Endothelial cell of umbilical vein (primary cell): ENCODE measurements at regions not wholly inside any gene's neighbourhood (a gene's known extent, or its start where the extent isn't known, plus 50 kb on each side); places are given as distances from the start of the nearest gene placed in this dataset.
"Not testable (repeated sequence)": the region's sequence is repeated elsewhere in the genome, so short reads cannot be mapped to it uniquely, and the experiment has no call there.

Source experiments
- BruUV-seq: library from RNA; stranded (reverse); fragments of 400-500 nt; replicated peaks from 2 replicates; lab custom pipeline; 2021; lab: Mats Ljungman, UMichigan
- CTCF ChIA-PET: fragments of 300-600, 350-600 bp; sonication (Branson Sonifier 250); formaldehyde crosslinking; loops from one replicate; lab custom pipeline; 2021; ENCODE audit warnings: antibody characterized with exemption, inconsistent platforms; lab: Charles Lee
- POLR2A ChIA-PET: fragments of 300-600, 350-600 bp; sonication (Branson Sonifier 250); formaldehyde crosslinking; loops from one replicate; lab custom pipeline; 2021; ENCODE audit warnings: antibody characterized with exemption, inconsistent platforms; lab: Charles Lee
- DNase-seq: peaks from one replicate; pipeline ENCODE4 v3.0.0-alpha.2; 2011; ENCODE audit warnings: low read depth, low spot score
- FAIRE-seq: peaks from 2 replicates; lab custom pipeline; 2011; peaks lifted over from hg19 to GRCh38; lab: Jason Lieb, UNC
- H2AFZ ChIP-seq: 2 replicates; pipeline ENCODE4 v1.6.0; 2012; ENCODE audit warnings: low read depth, low read length, control low read depth, inconsistent platforms
- H3K27ac ChIP-seq: 2 replicates; pipeline ENCODE4 v1.5.1; 2011; ENCODE audit warnings: low read depth, mild to moderate bottlenecking, control low read depth, low read length, moderate library complexity; ENCODE audit not compliant: insufficient read depth
- H3K27me3 ChIP-seq, 2 experiments: 2 replicates each; pipeline versions ENCODE4 v1.6.0 to v1.6.1; 2011; ENCODE audit warnings: low read length in 2 of 2, mixed read lengths in 1 of 2; ENCODE audit not compliant: control insufficient read depth in 2 of 2, insufficient read depth in 2 of 2
- H3K36me3 ChIP-seq, 2 experiments: 2 replicates in 1 of 2; 3 replicates in 1 of 2; pipeline ENCODE4 v1.5.1; 2011; ENCODE audit warnings: low read length in 2 of 2, mild to moderate bottlenecking in 1 of 2, moderate library complexity in 1 of 2; ENCODE audit not compliant: control insufficient read depth in 2 of 2, insufficient read depth in 2 of 2; ENCODE audit errors: extremely low read depth in 1 of 2
- H3K4me1 ChIP-seq: 3 replicates; pipeline ENCODE4 v1.5.1; 2011; ENCODE audit warnings: mild to moderate bottlenecking, low read length; ENCODE audit not compliant: control insufficient read depth, insufficient read depth; ENCODE audit errors: extremely low read depth
- H3K4me2 ChIP-seq: 2 replicates; pipeline ENCODE4 v1.6.1; 2011; ENCODE audit warnings: low read length, control low read depth, mixed read lengths; ENCODE audit not compliant: insufficient read depth
- H3K4me3 ChIP-seq, 3 experiments: fragments of 200-600 bp in 1 of 3; sonication (generic), shearing (Covaris generic) in 1 of 3; replicated peaks in 1 of 3; 2 replicates each; pipeline ENCODE4 v1.5.1; 2011 to 2016; ENCODE audit warnings: control low read depth in 3 of 3, low read length in 3 of 3, mild to moderate bottlenecking in 2 of 3, inconsistent platforms in 1 of 3, low read depth in 1 of 3, moderate library complexity in 1 of 3; ENCODE audit not compliant: insufficient read depth in 1 of 3
- H3K79me2 ChIP-seq: 2 replicates; pipeline ENCODE4 v1.6.0; 2012; ENCODE audit warnings: low read length, inconsistent platforms; ENCODE audit not compliant: control insufficient read depth, insufficient read depth
- H3K9ac ChIP-seq: replicated peaks from 2 replicates; pipeline ENCODE3; 2011; ENCODE audit warnings: low read length, control low read depth; ENCODE audit not compliant: insufficient read depth; ENCODE audit errors: extremely low read depth
- H3K9me1 ChIP-seq: replicated peaks from 3 replicates; pipeline ENCODE4 v1.6.0; 2011; ENCODE audit warnings: mild to moderate bottlenecking, low read length; ENCODE audit not compliant: control insufficient read depth, insufficient read depth; ENCODE audit errors: extremely low read depth
- H3K9me3 ChIP-seq: replicated peaks from 2 replicates; pipeline ENCODE4 v1.5.1; 2012; ENCODE audit warnings: low read length, inconsistent platforms; ENCODE audit not compliant: control insufficient read depth, insufficient read depth
- H4K20me1 ChIP-seq: replicated peaks from 2 replicates; pipeline ENCODE3; 2011; ENCODE audit warnings: mild to moderate bottlenecking, low read length; ENCODE audit not compliant: control insufficient read depth, insufficient read depth; ENCODE audit errors: extremely low read depth
- CTCF ChIP-seq, 2 donors: IDR thresholded peaks; 1 replicate in 1 of 2; 2 replicates in 1 of 2; pipeline ENCODE4 v1.5.1; 2011; ENCODE audit warnings: low read length in 2 of 2, mild to moderate bottlenecking in 2 of 2, moderate library complexity in 2 of 2, control low read depth in 1 of 2, inconsistent platforms in 1 of 2, low read depth in 1 of 2; ENCODE audit not compliant: insufficient read depth in 1 of 2; ENCODE audit errors: extremely low read depth in 1 of 2
- EZH2 ChIP-seq: IDR thresholded peaks from 2 replicates; pipeline ENCODE4 v1.6.1; 2012; ENCODE audit warnings: borderline replicate concordance, low read depth, mild to moderate bottlenecking, moderate library complexity, low read length, inconsistent platforms; ENCODE audit not compliant: severe bottlenecking
- GATA2 ChIP-seq: IDR thresholded peaks from 2 replicates; pipeline ENCODE4 v1.7.0; 2011; ENCODE audit warnings: low read depth, mild to moderate bottlenecking, moderate library complexity, mixed read lengths, low read length; ENCODE audit not compliant: insufficient read length, insufficient read depth
- JUN ChIP-seq: IDR thresholded peaks from 2 replicates; pipeline ENCODE4 v1.6.1; 2011; ENCODE audit warnings: borderline replicate concordance, low read depth; ENCODE audit not compliant: insufficient read length, insufficient read depth
- MAX ChIP-seq: IDR thresholded peaks from 2 replicates; pipeline ENCODE4 v1.6.1; 2011; ENCODE audit not compliant: insufficient read depth, insufficient read length
- MYC ChIP-seq: IDR thresholded peaks from one replicate; pipeline ENCODE4 v1.6.1; 2011; ENCODE audit warnings: mild to moderate bottlenecking, low read depth, low read length
- POLR2A ChIP-seq: IDR thresholded peaks from 2 replicates; pipeline ENCODE4 v1.6.1; 2012; ENCODE audit warnings: low read depth, mild to moderate bottlenecking, control low read depth, low read length
- dilution Hi-C: fragments of 300-500 bp; cut with MboI; formaldehyde crosslinking; loops from one replicate; pipeline ENCODE4 v1.15.0; 2019; ENCODE audit warnings: low sequenced_read_pairs; ENCODE audit not compliant: extremely low pct_ligation_motif_present
- intact Hi-C: fragments of 100-400 bp; cut with micrococcal nuclease; formaldehyde crosslinking; loops from one replicate; pipeline ENCODE4 v1.10.0; 2022

DNA sequence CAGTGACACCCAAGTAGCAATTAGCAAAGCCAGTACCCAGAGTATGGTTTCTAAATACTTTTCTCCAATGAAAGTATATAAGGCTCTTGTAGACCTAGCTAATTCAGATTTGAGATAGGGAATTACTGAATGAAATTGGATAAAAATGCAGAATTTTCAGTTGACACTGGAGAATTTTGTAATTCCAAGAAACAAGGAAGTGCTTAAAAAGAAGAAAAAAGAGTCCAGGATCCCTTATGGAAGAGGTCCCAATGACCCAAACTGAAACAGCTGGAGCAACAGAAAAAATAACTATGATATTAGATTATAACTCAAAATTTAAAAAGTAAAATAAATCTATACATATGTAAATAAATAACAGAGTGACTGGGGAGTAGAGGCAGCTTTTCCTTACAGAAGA lies 335.2 kb downstream of the C3orf38 start:
- H3K4me3 ChIP-seq = no peak overlapping the region
- H3K79me2 ChIP-seq = no peaks in the 10 kb centered on the region
- H2AFZ ChIP-seq = no peak overlapping the region
- dilution Hi-C loops (no loop called here), intact Hi-C loops (no loop called here)
- no peaks in the 10 kb centered on the region for H3K4me1 ChIP-seq
- ChIA-PET POLR2A (no interaction called here), CTCF (no interaction called here)
- TF ChIP-seq GATA2 (no peak), CTCF (IDR thresholded peaks at IDR 0.05; ENCODE audit: extremely low read depth in 1 of 2, insufficient read depth in 1 of 2, low read depth in 1 of 2, low read length in 2 of 2) (no peak), POLR2A (no peak), JUN (no peak), EZH2 (no peak), MYC (no peak), MAX (no peak)
- no TSS peak for BruUV-seq
- no peaks in the 10 kb centered on the region for H3K36me3 ChIP-seq
- H3K27me3 ChIP-seq = no peaks in the 10 kb centered on the region
- H3K9me1 ChIP-seq = no peaks in the 10 kb centered on the region
- no peak overlapping the region for H3K4me2 ChIP-seq
- DNase-seq (no peak), FAIRE-seq (no peak)
- H3K27ac ChIP-seq = no peak overlapping the region
- H4K20me1 ChIP-seq = no peaks in the 10 kb centered on the region
- H3K9ac ChIP-seq = no peak overlapping the region
- H3K9me3 ChIP-seq = no peaks in the 10 kb centered on the region

DNA sequence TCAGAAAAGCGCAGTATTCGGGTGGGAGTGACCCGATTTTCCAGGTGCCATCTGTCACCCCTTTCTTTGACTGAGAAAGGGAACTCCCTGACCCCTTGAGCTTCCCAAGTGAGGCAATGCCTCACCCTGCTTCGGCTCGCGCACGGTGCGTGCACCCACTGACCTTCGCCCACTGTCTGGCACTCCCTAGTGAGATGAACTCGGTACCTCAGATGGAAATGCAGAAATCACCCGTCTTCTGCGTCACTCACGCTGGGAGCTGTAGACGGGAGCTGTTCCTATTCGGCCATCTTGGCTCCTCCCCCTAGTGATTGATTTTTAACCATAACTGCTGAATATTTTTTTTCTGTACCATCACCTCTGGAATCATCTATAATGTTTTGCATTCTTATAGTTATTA lies 359.1 kb downstream of the C3orf38 start:
- H3K9ac ChIP-seq, H3K9me3 ChIP-seq, H2AFZ ChIP-seq, H4K20me1 ChIP-seq, H3K9me1 ChIP-seq, H3K27ac ChIP-seq, H3K4me2 ChIP-seq, H3K4me1 ChIP-seq, intact Hi-C loops, H3K4me3 ChIP-seq, H3K27me3 ChIP-seq, BruUV-seq, dilution Hi-C loops, FAIRE-seq, CTCF ChIA-PET, H3K36me3 ChIP-seq, DNase-seq, POLR2A ChIA-PET, H3K79me2 ChIP-seq: not testable (repeated sequence)
